Dendritic cell treated with granulocyte-macrophage colony-stimulating factor and Interleukin-4, amounts not matched to agents 40 ng/mL and 50 ng/mL, for 4 days (primary cell): ENCODE measurements at regions not wholly inside any gene's neighbourhood (a gene's known extent, or its start where the extent isn't known, plus 50 kb on each side); places are given as distances from the start of the nearest gene placed in this dataset.
"Not testable (repeated sequence)": the region's sequence is repeated elsewhere in the genome, so short reads cannot be mapped to it uniquely, and the experiment has no call there.

Experiments used
- H3K27ac Mint-ChIP-seq: one replicate; pipeline ENCODE4 v1.8.0; 2022; ENCODE audit warnings: mild to moderate bottlenecking, mixed read lengths
- H3K27me3 Mint-ChIP-seq: one replicate; pipeline ENCODE4 v1.8.0; 2022; ENCODE audit warnings: mild to moderate bottlenecking, mixed read lengths
- H3K36me3 Mint-ChIP-seq: one replicate; pipeline ENCODE4 v1.8.0; 2022; ENCODE audit warnings: low read depth, mixed read lengths
- H3K4me1 Mint-ChIP-seq: one replicate; pipeline ENCODE4 v1.8.0; 2022; ENCODE audit warnings: low read depth, mixed read lengths
- H3K4me3 Mint-ChIP-seq: one replicate; pipeline ENCODE4 v1.8.0; 2022; ENCODE audit warnings: mild to moderate bottlenecking, moderate library complexity, mixed read lengths
- H3K9me3 Mint-ChIP-seq: one replicate; pipeline ENCODE4 v1.8.0; 2022; ENCODE audit warnings: mixed read lengths
- intact Hi-C: fragments of 100-400 bp; cut with micrococcal nuclease; formaldehyde crosslinking; loops from one replicate; pipeline ENCODE4 v1.15.0; 2022

DNA sequence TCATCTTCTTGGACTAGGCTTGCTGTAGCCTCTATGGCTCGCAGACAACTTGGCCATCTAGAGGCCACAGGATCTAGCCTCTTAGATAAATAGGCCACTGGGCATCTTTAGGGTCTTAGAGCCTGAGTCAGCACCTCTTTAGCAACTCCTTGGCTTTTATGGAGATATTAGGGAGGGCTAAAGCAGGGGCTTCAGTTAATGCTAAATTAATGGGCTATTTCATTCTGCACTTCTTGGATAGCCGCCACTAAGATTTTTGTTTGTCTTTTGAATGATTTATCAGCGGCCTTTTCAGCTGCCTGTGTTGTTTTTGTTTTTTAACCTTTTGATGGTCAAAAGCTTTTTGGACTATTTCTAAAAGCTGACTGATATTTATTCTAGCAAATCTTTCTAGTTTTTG lies 118.3 kb downstream of the UNC93B1 start:
- peaks cover 32% of the 10 kb centered on the region for H3K27me3 Mint-ChIP-seq
- H3K27ac Mint-ChIP-seq, H3K4me3 Mint-ChIP-seq, H3K9me3 Mint-ChIP-seq, H3K4me1 Mint-ChIP-seq, H3K36me3 Mint-ChIP-seq, intact Hi-C loops: not testable (repeated sequence)

DNA sequence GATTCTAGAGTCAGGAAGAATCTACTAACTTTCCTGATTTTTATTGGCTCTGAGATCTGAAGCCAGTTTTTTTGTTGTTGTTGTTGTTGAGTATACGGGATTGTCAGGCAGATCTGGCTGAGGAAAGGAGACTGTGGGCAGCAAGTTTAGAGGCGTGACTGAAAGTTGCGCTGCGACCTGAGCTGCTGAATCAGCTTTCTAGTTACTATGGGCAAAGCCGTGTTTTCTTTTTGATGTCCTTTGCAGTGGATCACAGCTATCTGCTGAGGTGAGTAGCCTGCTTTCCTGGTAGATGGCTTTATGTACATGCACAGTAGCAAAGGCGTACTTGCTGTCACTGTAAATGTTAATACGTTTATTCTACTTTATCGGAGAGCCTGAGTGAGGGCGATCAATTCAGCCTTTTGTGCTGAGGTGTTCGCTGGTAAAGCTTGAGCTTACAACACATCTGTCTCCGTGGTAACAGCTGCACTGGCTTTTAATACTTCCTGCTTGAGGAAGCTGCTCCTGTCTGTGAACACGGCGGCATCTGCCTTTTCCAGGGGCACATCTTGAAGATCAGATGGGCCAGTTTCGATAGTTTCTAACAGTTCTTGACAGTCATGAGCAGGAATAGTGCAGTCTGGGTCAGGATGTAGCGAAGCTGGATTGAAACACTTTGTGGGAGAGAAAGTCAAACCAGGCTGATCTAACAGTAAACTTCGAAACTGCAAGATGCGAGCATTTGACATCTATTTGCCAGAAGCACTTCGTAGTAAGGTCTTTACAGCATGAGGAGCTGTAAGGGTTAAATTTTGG lies 118.9 kb downstream of the UNC93B1 start:
- H3K9me3 Mint-ChIP-seq, H3K36me3 Mint-ChIP-seq, H3K27ac Mint-ChIP-seq, H3K4me1 Mint-ChIP-seq, intact Hi-C loops, H3K4me3 Mint-ChIP-seq: not testable (repeated sequence)
- H3K27me3 Mint-ChIP-seq = peaks cover 32% of the 10 kb centered on the region

DNA sequence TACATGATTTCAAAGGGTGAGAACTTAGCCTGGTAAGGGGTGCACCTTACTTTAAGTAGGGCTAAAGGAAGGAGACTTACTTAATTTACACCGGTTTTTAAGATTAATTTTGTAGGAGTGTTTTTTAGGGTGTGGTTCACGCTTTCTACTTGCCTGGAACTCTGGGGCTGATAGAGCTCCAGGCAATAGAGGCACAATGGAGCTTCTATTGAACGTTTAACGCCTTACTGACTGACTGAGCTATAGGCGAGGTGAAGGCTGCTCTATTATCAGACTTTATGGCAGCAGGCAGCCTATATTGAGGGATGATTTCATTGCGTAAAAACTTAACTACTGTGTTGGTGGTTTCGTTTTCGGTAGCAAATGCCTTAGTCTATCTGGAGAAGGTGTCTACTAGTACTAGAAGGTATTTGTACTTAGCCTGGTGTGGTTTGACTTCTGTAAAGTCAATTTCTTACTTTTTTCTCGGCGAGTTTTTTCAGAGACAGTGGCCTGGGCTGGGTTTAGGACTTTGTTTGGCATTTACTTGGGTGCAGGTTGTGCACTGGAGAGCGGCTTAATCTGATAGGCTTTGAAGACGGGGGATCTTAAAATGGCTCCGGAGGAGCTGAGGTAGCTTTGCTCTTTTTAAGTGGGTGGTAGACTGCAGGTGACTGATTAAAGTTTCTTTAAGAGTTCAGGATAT lies 119.7 kb downstream of the UNC93B1 start:
- H3K27me3 Mint-ChIP-seq = peaks cover 32% of the 10 kb centered on the region
- H3K4me3 Mint-ChIP-seq, H3K27ac Mint-ChIP-seq, H3K4me1 Mint-ChIP-seq, H3K9me3 Mint-ChIP-seq, H3K36me3 Mint-ChIP-seq, intact Hi-C loops: not testable (repeated sequence)

DNA sequence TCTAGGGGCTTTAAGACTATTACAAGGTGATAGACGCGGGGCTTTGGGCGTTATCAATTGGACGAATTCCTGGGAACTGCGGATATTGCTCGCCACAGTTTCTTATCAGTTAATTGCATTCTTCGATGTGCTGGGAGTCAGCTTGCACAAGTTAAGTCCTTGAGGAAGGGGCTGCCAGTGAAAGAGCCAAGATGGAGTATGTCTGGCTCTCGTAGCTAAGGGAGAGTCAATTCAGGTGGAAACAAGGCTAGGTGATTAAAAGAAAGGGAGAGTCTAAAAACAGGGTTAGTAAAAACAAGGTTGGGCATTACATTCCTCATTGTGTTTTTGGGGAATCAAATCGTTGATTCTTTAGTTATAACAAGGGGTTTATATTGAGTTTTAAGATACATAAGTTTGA lies 121.6 kb downstream of the UNC93B1 start:
- H3K27me3 Mint-ChIP-seq = peaks cover 30% of the 10 kb centered on the region

DNA sequence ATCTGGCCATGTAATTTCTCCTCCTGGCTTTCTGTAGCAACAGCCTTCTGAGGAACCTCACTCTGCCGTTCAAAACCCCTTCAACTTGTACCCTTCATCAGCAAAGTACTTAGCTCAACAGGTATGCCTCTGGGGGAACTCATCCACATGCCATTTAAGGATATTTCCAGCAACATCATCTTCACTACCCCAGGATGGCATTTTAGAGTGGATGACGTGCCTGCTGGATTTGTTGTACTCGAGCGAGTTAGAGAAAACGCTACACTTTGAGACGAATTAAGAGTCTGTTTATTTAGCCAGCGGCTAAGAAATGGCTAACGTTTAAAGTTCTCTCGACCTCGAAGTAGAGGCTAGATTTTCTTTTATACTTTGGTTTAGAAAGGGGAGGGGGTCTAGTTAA lies 122.1 kb downstream of the UNC93B1 start:
- H3K36me3 Mint-ChIP-seq, H3K4me3 Mint-ChIP-seq, H3K27ac Mint-ChIP-seq, intact Hi-C loops, H3K9me3 Mint-ChIP-seq, H3K4me1 Mint-ChIP-seq: not testable (repeated sequence)
- peaks cover 28% of the 10 kb centered on the region for H3K27me3 Mint-ChIP-seq

More for the DNA sequence above, 121.6 kb downstream of the UNC93B1 start:
- H3K9me3 Mint-ChIP-seq, H3K27ac Mint-ChIP-seq, H3K4me1 Mint-ChIP-seq, H3K4me3 Mint-ChIP-seq, intact Hi-C loops, H3K36me3 Mint-ChIP-seq: not testable (repeated sequence)

DNA sequence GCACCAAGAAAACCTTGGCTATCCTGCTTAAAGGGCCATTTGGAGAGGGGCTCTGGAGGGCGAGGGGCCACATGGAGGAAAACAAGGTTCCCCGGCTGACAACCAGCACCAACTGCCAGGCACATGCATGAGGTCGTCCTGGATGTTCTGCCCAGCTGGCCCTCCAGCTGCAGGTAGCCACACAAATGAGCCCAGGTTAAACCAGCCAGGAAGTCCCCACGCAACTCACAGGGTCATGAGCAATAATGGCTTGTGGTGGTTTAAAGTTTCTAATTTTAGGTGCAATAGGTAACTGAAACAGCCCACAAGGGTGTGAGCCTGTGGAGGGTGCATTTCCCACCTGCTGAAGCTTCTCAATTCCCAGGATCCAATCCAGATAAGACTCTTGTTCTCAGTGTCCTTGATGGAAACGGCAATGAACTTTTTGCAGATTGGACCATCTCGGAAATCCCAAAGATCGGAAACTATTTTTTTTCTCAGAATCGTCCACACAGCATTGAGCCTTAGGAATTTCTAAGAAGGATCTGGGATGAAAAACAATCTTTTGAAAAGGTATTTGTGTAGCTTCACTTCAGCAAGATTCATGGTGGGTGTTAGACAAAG lies 123.2 kb downstream of the UNC93B1 start:
- H3K4me3 Mint-ChIP-seq, H3K4me1 Mint-ChIP-seq, H3K9me3 Mint-ChIP-seq, intact Hi-C loops, H3K27ac Mint-ChIP-seq, H3K36me3 Mint-ChIP-seq: not testable (repeated sequence)
- H3K27me3 Mint-ChIP-seq = peaks cover 24% of the 10 kb centered on the region

DNA sequence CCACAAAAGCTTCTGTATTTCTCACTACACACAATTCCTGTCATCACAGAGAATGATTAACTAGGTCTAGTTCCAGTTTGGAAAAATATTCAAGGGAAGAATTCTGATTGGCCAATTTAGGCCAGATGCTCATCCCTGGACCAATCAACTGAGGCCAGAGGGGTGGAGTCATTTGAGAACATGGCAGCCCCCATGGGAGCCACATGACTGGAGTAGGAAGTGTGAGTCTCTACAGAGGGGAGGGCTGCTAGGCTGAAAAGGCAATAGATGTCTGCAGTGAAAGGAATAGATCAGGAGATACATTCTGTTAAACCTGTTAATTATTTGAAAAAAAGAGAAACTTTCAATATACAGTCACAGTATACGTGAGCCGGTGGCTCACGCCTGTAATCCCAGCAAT lies 125.2 kb downstream of the UNC93B1 start:
- H3K36me3 Mint-ChIP-seq, H3K4me1 Mint-ChIP-seq, H3K27ac Mint-ChIP-seq, H3K9me3 Mint-ChIP-seq, intact Hi-C loops, H3K4me3 Mint-ChIP-seq: not testable (repeated sequence)
- H3K27me3 Mint-ChIP-seq = peaks cover 14% of the 10 kb centered on the region

DNA sequence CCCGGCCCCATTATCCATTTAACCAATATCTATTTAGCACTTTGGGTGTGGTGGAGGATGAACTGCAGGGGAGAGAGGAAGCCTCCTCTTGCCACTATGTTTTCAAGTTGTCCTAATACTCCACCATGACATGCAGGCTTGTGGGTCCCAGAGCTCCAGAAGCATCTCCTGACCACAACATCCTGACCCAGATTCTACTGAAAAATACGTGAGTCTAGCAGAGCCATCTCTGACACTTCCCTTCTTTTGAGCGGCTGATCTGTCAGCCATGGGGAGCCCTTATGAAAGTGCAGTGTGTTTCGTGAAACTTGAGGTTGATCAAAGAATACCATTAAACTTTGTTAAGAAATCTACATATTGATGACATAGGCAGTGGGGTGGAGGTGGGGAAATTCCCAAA lies 126.6 kb downstream of the UNC93B1 start:
- intact Hi-C loops, H3K9me3 Mint-ChIP-seq, H3K4me1 Mint-ChIP-seq, H3K4me3 Mint-ChIP-seq, H3K27me3 Mint-ChIP-seq, H3K36me3 Mint-ChIP-seq, H3K27ac Mint-ChIP-seq: not testable (repeated sequence)

DNA sequence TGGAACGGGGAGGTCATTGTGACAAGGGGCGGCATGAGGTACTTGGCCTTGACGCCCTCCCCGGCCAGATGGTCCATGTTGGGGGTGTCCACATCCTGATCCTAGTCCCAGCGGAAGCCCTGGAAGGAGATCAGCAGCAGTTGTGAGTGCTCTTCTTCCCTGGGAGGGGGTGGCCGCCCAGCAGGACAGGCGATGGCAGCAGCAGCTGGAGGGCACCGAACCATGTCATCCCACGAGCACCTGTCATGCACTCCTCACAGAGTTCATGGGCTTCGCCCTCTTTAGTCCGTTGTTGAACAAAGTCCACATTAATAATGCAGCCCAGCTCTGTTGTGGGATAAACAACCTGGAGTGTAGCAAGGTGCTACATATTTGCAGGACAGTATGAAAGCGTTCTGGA lies 130.7 kb downstream of the UNC93B1 start:
- H3K4me3 Mint-ChIP-seq, intact Hi-C loops, H3K9me3 Mint-ChIP-seq, H3K36me3 Mint-ChIP-seq, H3K4me1 Mint-ChIP-seq, H3K27ac Mint-ChIP-seq: not testable (repeated sequence)
- H3K27me3 Mint-ChIP-seq = peaks cover 22% of the 10 kb centered on the region

DNA sequence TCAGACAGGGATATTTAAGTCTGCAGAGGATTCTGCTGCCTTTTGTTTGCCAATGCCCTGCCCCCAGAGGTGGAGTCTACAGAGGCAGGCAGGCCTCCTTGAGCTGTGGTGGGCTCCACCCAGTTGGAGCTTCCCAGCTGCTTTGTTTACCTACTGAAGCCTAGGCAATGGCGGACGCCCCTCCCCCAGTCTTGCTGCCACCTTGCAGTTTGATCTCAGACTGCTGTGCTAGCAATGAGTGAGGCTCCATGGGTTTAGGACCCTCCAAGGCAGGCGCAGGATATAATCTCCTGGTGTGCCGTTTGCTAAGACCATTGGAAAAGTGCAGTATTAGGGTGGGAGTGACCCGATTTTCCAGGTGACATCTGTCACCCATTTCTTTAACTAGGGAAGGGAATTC lies 132.7 kb downstream of the UNC93B1 start:
- H3K4me3 Mint-ChIP-seq, H3K9me3 Mint-ChIP-seq, H3K36me3 Mint-ChIP-seq, intact Hi-C loops, H3K4me1 Mint-ChIP-seq, H3K27ac Mint-ChIP-seq: not testable (repeated sequence)
- H3K27me3 Mint-ChIP-seq = peaks cover 25% of the 10 kb centered on the region

DNA sequence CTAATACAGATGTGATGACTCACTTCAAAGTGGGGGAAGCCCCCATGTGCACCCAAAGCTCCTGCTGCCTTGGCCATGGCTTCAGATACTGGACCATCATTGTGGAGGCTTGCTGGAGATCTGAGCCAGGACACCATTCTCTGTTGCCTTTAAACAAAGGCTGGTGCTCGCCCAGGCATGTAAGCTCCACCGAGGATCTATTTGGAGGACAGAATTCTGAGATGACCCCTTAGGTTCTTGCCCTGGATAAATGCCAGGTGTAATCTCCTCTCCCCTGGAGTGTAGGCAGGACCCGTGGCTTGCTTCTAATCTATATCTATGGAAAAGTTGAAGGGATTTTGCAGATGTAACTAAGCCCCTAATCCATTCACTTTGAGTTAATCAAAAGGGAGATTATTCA lies 141.0 kb downstream of the UNC93B1 start:
- H3K4me3 Mint-ChIP-seq, H3K4me1 Mint-ChIP-seq, H3K36me3 Mint-ChIP-seq, H3K27ac Mint-ChIP-seq, intact Hi-C loops, H3K9me3 Mint-ChIP-seq: not testable (repeated sequence)
- H3K27me3 Mint-ChIP-seq = peaks cover 13% of the 10 kb centered on the region

DNA sequence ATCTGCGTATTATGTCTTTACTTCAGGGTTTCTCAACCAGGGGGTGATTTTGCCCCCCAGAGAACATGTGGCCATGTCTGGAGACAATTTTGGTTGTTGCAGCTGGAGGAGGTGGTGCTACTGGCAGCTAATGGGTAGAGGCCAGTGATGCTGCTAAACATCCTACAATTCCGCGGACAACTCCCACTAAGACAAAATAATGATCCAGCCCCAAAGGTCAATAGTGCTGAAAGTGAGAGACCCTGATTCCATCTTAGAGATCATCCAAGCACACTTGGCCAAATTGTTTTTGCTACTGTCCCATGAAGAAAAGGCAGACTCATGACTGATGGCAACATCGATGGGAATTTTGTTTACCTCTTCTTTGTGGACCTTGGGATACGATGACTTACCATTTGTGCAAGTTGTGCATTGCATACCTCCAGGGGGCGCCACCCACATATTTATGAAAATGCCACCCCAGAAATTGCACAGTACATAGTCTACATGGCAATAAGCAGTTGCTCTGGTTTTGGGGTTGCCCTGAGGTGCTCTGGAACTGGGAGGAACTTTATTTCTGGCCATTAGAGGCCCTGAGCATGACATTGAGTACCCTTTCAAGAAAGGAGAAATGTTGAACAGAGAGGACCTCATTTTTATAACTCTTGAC lies 144.3 kb downstream of the UNC93B1 start:
- H3K4me1 Mint-ChIP-seq, intact Hi-C loops, H3K9me3 Mint-ChIP-seq, H3K36me3 Mint-ChIP-seq, H3K27ac Mint-ChIP-seq, H3K4me3 Mint-ChIP-seq: not testable (repeated sequence)
- peaks cover 18% of the 10 kb centered on the region for H3K27me3 Mint-ChIP-seq

DNA sequence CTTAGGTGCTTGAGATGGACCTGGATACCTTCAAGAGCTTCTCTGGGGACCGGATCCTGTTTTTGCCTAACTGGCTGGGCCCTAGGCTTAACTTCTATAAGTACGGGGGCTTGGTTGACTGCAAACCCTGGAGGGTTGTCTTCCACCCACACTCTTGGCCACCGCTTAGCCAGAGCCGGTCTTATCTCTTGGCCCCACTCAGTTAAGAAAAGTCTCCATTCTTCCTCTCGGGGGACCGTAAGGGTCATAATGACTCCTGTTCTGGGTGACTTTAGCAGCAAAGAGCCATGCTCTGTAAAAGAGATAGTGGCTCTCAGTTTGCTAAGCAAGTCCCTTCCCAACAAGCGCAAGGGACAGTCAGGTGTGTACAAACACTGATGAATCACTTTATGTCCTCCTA lies 153.2 kb downstream of the UNC93B1 start:
- H3K4me1 Mint-ChIP-seq, H3K27ac Mint-ChIP-seq, intact Hi-C loops, H3K9me3 Mint-ChIP-seq, H3K4me3 Mint-ChIP-seq, H3K36me3 Mint-ChIP-seq: not testable (repeated sequence)
- peaks cover 37% of the 10 kb centered on the region for H3K27me3 Mint-ChIP-seq

DNA sequence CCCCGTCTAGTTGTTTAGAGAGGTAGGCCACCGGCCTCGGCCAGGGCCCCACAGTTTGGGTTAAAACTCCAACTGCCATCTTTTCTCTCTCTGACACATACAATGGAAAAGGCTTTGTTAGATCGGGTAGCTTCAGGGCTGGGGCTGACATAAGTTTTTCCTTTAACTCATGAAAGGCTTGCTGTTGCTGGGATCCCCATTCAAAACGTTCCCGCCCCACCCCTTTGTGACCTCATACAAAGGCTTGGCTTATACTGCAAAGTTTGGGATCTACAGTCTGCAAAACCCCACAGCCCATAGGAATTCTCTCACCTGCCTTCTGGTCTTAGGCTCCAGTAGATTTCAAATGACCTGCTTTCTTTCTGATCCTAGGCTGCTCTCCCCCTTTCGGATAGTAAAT lies 154.1 kb downstream of the UNC93B1 start:
- H3K4me3 Mint-ChIP-seq, H3K36me3 Mint-ChIP-seq, H3K27ac Mint-ChIP-seq, H3K9me3 Mint-ChIP-seq, H3K4me1 Mint-ChIP-seq, intact Hi-C loops: not testable (repeated sequence)
- peaks cover 32% of the 10 kb centered on the region for H3K27me3 Mint-ChIP-seq
